Bronchial epithelial cell (primary cell): ENCODE measurements at regions not wholly inside any gene's neighbourhood (a gene's known extent, or its start where the extent isn't known, plus 50 kb on each side); places are given as distances from the start of the nearest gene placed in this dataset.

Experiments used
- DNase-seq: peaks from one replicate; pipeline ENCODE4 v3.0.0-alpha.2; 2010; ENCODE audit warnings: low read depth
- FAIRE-seq: peaks from 2 replicates; lab custom pipeline; 2011; peaks lifted over from hg19 to GRCh38; lab: Jason Lieb, UNC
- H3K27me3 ChIP-seq: 2 replicates; pipeline ENCODE4 v1.5.1; 2011; ENCODE audit warnings: low read length; ENCODE audit not compliant: control insufficient read depth, insufficient read depth
- H3K36me3 ChIP-seq: 2 replicates; pipeline ENCODE4 v1.5.1; 2011; ENCODE audit warnings: low read length; ENCODE audit not compliant: control insufficient read depth, insufficient read depth
- H3K4me3 ChIP-seq: 2 replicates; pipeline ENCODE4 v1.5.1; 2011; ENCODE audit warnings: mild to moderate bottlenecking, low read depth, low read length, control low read depth
- TF ChIP-seq, protein P1 (sequence below): IDR thresholded peaks from 2 replicates; pipeline ENCODE4 v1.5.1; 2011; ENCODE audit warnings: mild to moderate bottlenecking, moderate library complexity, low read length, control low read depth, inconsistent platforms; ENCODE audit not compliant: insufficient read depth, severe bottlenecking

DNA sequence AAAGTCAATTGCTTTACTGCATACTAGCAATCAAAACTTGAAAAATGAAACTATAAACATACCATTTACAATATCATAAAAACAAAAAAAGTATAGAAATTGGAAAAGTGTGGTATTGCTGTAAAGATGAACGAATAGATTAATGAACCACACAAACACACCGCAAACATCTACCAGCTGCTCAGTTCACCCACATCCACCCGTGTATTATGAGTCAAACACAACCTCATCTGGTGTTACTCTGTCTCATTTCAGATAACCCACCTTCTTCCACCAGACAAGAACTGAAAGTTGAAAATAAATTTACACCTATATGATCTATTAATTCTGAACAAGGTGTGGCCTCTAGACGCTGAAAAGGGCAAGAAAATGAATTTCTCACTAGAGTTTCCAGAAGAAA, 53.3 kb downstream of the BLID start:
- H3K27me3 ChIP-seq, result no peaks in the 10 kb centered on the region
- FAIRE-seq (no peak), DNase-seq (no peak)
- no peak overlapping the region for H3K4me3 ChIP-seq
- TF ChIP-seq, protein P1, sequence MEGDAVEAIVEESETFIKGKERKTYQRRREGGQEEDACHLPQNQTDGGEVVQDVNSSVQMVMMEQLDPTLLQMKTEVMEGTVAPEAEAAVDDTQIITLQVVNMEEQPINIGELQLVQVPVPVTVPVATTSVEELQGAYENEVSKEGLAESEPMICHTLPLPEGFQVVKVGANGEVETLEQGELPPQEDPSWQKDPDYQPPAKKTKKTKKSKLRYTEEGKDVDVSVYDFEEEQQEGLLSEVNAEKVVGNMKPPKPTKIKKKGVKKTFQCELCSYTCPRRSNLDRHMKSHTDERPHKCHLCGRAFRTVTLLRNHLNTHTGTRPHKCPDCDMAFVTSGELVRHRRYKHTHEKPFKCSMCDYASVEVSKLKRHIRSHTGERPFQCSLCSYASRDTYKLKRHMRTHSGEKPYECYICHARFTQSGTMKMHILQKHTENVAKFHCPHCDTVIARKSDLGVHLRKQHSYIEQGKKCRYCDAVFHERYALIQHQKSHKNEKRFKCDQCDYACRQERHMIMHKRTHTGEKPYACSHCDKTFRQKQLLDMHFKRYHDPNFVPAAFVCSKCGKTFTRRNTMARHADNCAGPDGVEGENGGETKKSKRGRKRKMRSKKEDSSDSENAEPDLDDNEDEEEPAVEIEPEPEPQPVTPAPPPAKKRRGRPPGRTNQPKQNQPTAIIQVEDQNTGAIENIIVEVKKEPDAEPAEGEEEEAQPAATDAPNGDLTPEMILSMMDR, result no peak
- H3K36me3 ChIP-seq, result no peaks in the 10 kb centered on the region

GRCh38 chr11:122059565-122059964, 56.5 kb downstream of the BLID start:
- H3K27me3 ChIP-seq, result no peaks in the 10 kb centered on the region
- H3K36me3 ChIP-seq, result no peaks in the 10 kb centered on the region
- TF ChIP-seq, protein P1, result no peak
- H3K4me3 ChIP-seq, result no peak overlapping the region
- DNase-seq (no peak), FAIRE-seq (no peak)

DNA sequence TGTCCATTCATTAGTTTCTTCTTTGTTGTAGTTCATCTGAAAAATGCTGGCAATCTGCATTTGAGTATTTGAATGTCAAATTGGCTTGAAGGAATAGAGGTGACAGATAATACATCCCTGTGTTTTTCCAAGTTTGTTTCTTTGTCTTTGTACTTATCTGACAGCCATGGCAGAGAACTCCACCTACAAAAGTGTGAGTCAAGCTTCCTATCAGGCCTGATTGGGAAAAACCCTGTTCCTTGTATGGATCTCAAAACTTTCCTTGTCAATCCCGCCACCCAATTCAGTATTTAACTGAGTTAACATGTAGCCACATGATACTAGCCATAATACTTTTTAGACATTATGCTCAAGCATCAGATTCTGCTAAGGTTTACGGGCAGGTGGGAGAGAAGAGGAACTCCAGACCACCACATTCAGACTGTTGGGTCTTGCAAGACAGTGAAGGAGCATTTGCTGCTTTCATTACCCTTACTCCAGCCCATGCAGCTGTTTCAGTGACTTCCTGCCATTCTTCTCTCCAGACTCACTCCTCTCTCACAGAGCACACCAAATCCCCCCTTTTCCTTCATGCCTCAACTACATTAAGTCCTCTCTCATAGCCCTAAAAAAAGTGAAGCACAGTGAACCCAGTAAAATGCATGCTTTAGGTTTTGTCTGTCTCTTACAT, 65.9 kb downstream of the BLID start:
- DNase-seq, result peak; percentile 52
- TF ChIP-seq, protein P1, result no peak
- Histone ChIP-seq H3K36me3 (no peaks in the 10 kb centered on the region), H3K27me3 (no peaks in the 10 kb centered on the region), H3K4me3 (no peak overlapping the region)
- FAIRE-seq, result no peak

- H3K4me3 ChIP-seq, result no peak overlapping the region
- FAIRE-seq (peak; percentile 23), DNase-seq (peak; percentile 20)
- TF ChIP-seq, protein P1, result no peak
- no peaks in the 10 kb centered on the region for H3K36me3 ChIP-seq
- no peaks in the 10 kb centered on the region for H3K27me3 ChIP-seq
Measured at GRCh38 chr11:122048401-122048800, 67.6 kb downstream of the BLID start.

DNA sequence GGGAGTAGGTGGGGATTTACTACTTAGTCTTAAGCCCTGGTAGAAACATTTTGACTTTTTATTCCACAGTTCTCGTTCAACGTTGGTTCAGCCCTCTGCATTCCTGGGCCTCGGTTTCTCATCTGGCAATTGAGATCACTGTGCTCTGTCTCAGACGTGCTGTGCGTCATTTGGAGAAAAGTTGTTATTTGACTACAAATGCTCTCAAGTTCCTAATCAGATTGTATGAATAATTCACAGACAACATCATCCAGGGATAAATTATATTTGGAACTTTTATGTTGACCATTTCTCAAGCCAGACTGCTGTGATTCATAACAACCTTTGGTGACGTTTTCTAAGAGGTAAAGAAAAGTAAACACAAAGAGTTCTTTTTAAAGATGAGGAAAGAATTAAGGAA, 69.2 kb downstream of the BLID start:
- Histone ChIP-seq H3K27me3 (no peaks in the 10 kb centered on the region), H3K4me3 (no peak overlapping the region), H3K36me3 (no peaks in the 10 kb centered on the region)
- TF ChIP-seq, protein P1, result no peak
- DNase-seq, result peak; percentile 66
- no peak for FAIRE-seq

DNA sequence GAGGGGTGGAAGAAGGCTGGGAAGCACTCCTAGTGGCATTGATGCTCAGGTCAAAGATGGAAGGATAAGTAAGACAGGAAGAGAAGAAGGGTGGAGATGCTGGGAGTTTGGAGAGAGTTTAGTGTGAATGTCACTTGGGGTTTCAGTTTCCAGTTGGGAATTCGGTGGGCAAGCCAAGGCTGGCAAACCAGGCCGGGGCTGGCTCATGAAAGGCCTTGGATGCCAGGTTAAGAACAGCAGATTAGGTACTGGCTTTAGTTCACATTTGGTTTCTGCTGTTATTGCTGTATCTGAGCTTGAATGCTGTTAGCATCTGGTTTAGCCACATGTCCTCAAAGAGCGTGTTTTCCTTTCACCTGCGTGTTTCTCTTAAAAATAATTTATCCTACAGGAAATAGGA, 69.6 kb downstream of the BLID start:
- TF ChIP-seq, protein P1, result no peak
- Histone ChIP-seq H3K27me3 (no peaks in the 10 kb centered on the region), H3K36me3 (no peaks in the 10 kb centered on the region), H3K4me3 (no peak overlapping the region)
- DNase-seq, result no peak
- peak; percentile 7 for FAIRE-seq
